GM12878 (cell line): ENCODE measurements at regions not wholly inside any gene's neighbourhood (a gene's known extent, or its start where the extent isn't known, plus 50 kb on each side); places are given as distances from the start of the nearest gene placed in this dataset.

Experiments
- ATAC-seq: fragments of 200-7000 bp; cut with Tn5 transposase; 3 replicates; pipeline ENCODE4 v1.9.1; 2020; ENCODE audit warnings: mild to moderate bottlenecking, moderate library complexity
- BruUV-seq: library from RNA; stranded (reverse); fragments of 400-500 nt; replicated peaks from 2 replicates; lab custom pipeline; 2021; lab: Mats Ljungman, UMichigan
- CTCF ChIA-PET: fragments of 300-600 bp; sonication (Branson Sonifier 250); formaldehyde crosslinking; extraction: SDS; loops from one replicate; lab custom pipeline; 2021; ENCODE audit warnings: inconsistent platforms; lab: Yijun Ruan, JAX
- POLR2A ChIA-PET: fragments of 350-600 bp; formaldehyde crosslinking; extraction: SDS; loops from one replicate; lab custom pipeline; 2021; ENCODE audit warnings: inconsistent platforms; lab: Charles Lee
- RAD21 ChIA-PET: fragments of 300-600 bp; sonication (Branson Sonifier 250); formaldehyde crosslinking; loops from one replicate; lab custom pipeline; 2023; ENCODE audit warnings: antibody characterized with exemption; ENCODE audit not compliant: unreplicated experiment; lab: Charles Lee
- SMC1A ChIA-PET: fragments of 300-600 bp; sonication (Branson Sonifier 250); formaldehyde crosslinking; loops from one replicate; lab custom pipeline; 2023; ENCODE audit not compliant: unreplicated experiment, uncharacterized antibody; lab: Charles Lee
- DNase-seq: peaks from one replicate; pipeline ENCODE4 v3.0.0-alpha.2; 2011; ENCODE audit warnings: low read depth, low spot score
- FAIRE-seq: peaks from 3 replicates; lab custom pipeline; 2011; peaks lifted over from hg19 to GRCh38; lab: Jason Lieb, UNC
- H2AFZ ChIP-seq: 2 replicates; pipeline ENCODE4 v1.6.0; 2011; ENCODE audit warnings: low read depth, low read length, control low read depth; ENCODE audit not compliant: control insufficient read depth
- H3K27ac ChIP-seq: 2 replicates; pipeline ENCODE4 v1.5.1; 2011; ENCODE audit warnings: control low read depth; ENCODE audit not compliant: control insufficient read depth, insufficient read depth
- H3K27me3 ChIP-seq, 2 experiments: replicated peaks in 1 of 2; 2 replicates each; pipeline versions ENCODE4 v1.6.0 to v1.6.1; 2011; ENCODE audit warnings: low read length in 1 of 2; ENCODE audit not compliant: control insufficient read depth in 2 of 2, insufficient read depth in 2 of 2
- H3K36me3 ChIP-seq, 2 experiments: 2 replicates each; pipeline ENCODE4 v1.5.1; 2011; ENCODE audit warnings: low read length in 1 of 2; ENCODE audit not compliant: control insufficient read depth in 2 of 2, insufficient read depth in 2 of 2
- H3K4me1 ChIP-seq: 2 replicates; pipeline ENCODE4 v1.6.1; 2011; ENCODE audit warnings: mild to moderate bottlenecking, low read length, moderate library complexity, mixed read lengths; ENCODE audit not compliant: control insufficient read depth, insufficient read depth
- H3K4me2 ChIP-seq: 2 replicates; pipeline ENCODE4 v1.6.0; 2011; ENCODE audit warnings: control low read depth; ENCODE audit not compliant: control insufficient read depth, insufficient read depth
- H3K4me3 ChIP-seq: fragments of 200-600 bp; sonication (generic); 2 replicates; pipeline ENCODE4 v1.5.1; 2016
- H3K79me2 ChIP-seq: 2 replicates; pipeline ENCODE4 v1.6.0; 2011; ENCODE audit warnings: low read length; ENCODE audit not compliant: control insufficient read depth, insufficient read depth
- H3K9ac ChIP-seq: 2 replicates; pipeline ENCODE4 v1.8.0; 2011; ENCODE audit warnings: low read length, control low read depth, mixed read lengths; ENCODE audit not compliant: control insufficient read depth, insufficient read depth
- H3K9me3 ChIP-seq: replicated peaks from 3 replicates; pipeline ENCODE4 v1.5.1; 2011; ENCODE audit warnings: mild to moderate bottlenecking, low read length; ENCODE audit not compliant: control insufficient read depth, insufficient read depth
- H4K20me1 ChIP-seq: 2 replicates; pipeline ENCODE4 v1.6.0; 2011; ENCODE audit not compliant: control insufficient read depth, insufficient read depth
- BCL11A ChIP-seq: IDR thresholded peaks from 2 replicates; pipeline ENCODE4 v1.6.1; 2011; ENCODE audit warnings: low read depth, low read length
- BHLHE40 ChIP-seq, 2 experiments: fragments of 450-650 bp in 1 of 2; IDR thresholded peaks; 2 replicates each; pipeline ENCODE4 v1.6.1; 2011 to 2017; ENCODE audit warnings: low read depth in 2 of 2, borderline replicate concordance in 1 of 2, improper control_type of control experiment in 1 of 2, low read length in 1 of 2, mild to moderate bottlenecking in 1 of 2
- CBFB ChIP-seq: IDR thresholded peaks from 2 replicates; pipeline ENCODE4 v1.6.1; 2016; ENCODE audit warnings: antibody characterized with exemption, low read depth
- CBX3 ChIP-seq: fragments of 200-600 bp; sonication (generic); IDR thresholded peaks from 2 replicates; pipeline ENCODE4 v1.6.1; 2016; ENCODE audit warnings: low read depth, borderline replicate concordance
- DPF2 ChIP-seq: fragments of 450-650 bp; IDR thresholded peaks from 2 replicates; pipeline ENCODE4 v1.6.1; 2017; ENCODE audit warnings: mild to moderate bottlenecking
- EED ChIP-seq: sonication (generic); IDR thresholded peaks from 2 replicates; pipeline ENCODE4 v1.6.1; 2016; ENCODE audit warnings: antibody characterized with exemption, low read depth
- FOXK2 ChIP-seq: fragments of 450-650 bp; IDR thresholded peaks from 2 replicates; pipeline ENCODE4 v1.6.1; 2017; ENCODE audit warnings: mild to moderate bottlenecking, moderate library complexity
- JUNB ChIP-seq: IDR thresholded peaks from 2 replicates; pipeline ENCODE4 v1.6.1; 2016; ENCODE audit warnings: antibody characterized with exemption, mild to moderate bottlenecking
- MXI1 ChIP-seq: fragments of 150-350 bp; IDR thresholded peaks from 2 replicates; pipeline ENCODE4 v1.6.1; 2011; ENCODE audit warnings: low read depth, mild to moderate bottlenecking, inconsistent platforms, low read length, improper control_type of control experiment
- PML ChIP-seq: IDR thresholded peaks from 2 replicates; pipeline ENCODE4 v1.6.1; 2012; ENCODE audit warnings: low read length, inconsistent platforms
- POLR2A ChIP-seq: IDR thresholded peaks from 2 replicates; pipeline ENCODE4 v1.6.1; 2011; ENCODE audit warnings: low read depth, mild to moderate bottlenecking, low read length
- POLR2AphosphoS2 ChIP-seq: IDR thresholded peaks from 2 replicates; pipeline ENCODE4 v1.6.1; 2011; ENCODE audit warnings: low read depth, mild to moderate bottlenecking, low read length, improper control_type of control experiment, moderate library complexity
- POLR2AphosphoS5 ChIP-seq: IDR thresholded peaks from 2 replicates; pipeline ENCODE4 v1.6.1; 2011; ENCODE audit warnings: mild to moderate bottlenecking, low read length, inconsistent platforms
- ZZZ3 ChIP-seq: IDR thresholded peaks from 2 replicates; pipeline ENCODE4 v1.6.1; 2011; ENCODE audit warnings: low read depth; ENCODE audit not compliant: control insufficient read depth, insufficient read length
- WGBS: methylation state at CpG from one replicate; pipeline ENCODE4 v1.1.6; 2016; ENCODE audit warnings: low lambda C conversion rate; ENCODE audit not compliant: insufficient replicate concordance, insufficient coverage; ENCODE audit errors: missing lambda C conversion rate; 5-methylcytosine and 5-hydroxymethylcytosine counted together
- in situ Hi-C: fragments of 300-500 bp; cut with MboI; formaldehyde crosslinking; loops from 9 replicates; pipeline ENCODE4 v1.14.3; 2018; ENCODE audit warnings: mixed read lengths
- intact Hi-C: fragments of 100-400 bp; cut with micrococcal nuclease; formaldehyde crosslinking; loops from one replicate; pipeline ENCODE4 v1.14.2; 2022; ENCODE audit not compliant: unreplicated experiment
- TF ChIP-seq, protein P1 (sequence below): fragments of 450-650 bp; IDR thresholded peaks from 2 replicates; pipeline ENCODE4 v1.6.1; 2016; ENCODE audit warnings: mild to moderate bottlenecking
- TF ChIP-seq, protein P2 (sequence below): IDR thresholded peaks from 2 replicates; pipeline ENCODE4 v1.6.1; 2011; ENCODE audit warnings: borderline replicate concordance, low read depth, mild to moderate bottlenecking, moderate library complexity, low read length; ENCODE audit not compliant: insufficient read depth, poor library complexity, severe bottlenecking
- TF ChIP-seq, protein P3 (sequence below): fragments of 450-650 bp; IDR thresholded peaks from 2 replicates; pipeline ENCODE4 v1.6.1; 2017; ENCODE audit warnings: mild to moderate bottlenecking, low read depth, inconsistent platforms; ENCODE audit not compliant: poor library complexity, severe bottlenecking

DNA sequence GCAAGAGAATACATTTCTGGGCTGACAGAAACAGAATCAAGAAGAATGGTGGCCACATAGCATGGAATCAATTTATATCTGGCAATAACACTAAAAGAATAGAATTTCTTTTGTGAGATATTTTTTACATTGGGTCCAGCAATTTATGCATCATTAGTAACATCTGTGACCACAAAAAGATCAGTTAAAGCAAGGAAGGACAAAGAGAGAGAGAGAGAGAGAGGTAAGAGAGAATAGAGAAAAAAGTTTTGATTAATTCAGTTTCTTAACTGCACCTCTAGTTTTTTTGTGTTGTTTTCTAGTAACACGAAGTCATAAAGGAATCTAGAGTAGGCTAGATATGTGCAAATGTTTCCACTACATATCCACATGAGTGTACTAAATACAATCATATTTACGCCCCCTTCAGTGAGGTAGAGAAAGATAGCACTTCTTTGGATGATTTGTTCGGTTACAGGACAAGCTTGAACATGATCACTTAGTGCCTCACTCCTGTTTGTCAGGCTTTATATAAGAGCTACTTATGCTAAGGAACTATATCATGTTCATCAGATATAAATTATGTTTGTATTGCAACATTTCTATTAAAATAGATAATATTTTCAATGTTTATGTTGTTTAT is 247.4 kb upstream of the COL3A1 start (continued):
- TF ChIP-seq, protein P1, sequence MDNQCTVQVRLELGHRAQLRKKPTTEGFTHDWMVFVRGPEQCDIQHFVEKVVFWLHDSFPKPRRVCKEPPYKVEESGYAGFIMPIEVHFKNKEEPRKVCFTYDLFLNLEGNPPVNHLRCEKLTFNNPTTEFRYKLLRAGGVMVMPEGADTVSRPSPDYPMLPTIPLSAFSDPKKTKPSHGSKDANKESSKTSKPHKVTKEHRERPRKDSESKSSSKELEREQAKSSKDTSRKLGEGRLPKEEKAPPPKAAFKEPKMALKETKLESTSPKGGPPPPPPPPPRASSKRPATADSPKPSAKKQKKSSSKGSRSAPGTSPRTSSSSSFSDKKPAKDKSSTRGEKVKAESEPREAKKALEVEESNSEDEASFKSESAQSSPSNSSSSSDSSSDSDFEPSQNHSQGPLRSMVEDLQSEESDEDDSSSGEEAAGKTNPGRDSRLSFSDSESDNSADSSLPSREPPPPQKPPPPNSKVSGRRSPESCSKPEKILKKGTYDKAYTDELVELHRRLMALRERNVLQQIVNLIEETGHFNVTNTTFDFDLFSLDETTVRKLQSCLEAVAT: no peak
- no peak for TF ChIP-seq POLR2AphosphoS5
- TF ChIP-seq, protein P2, sequence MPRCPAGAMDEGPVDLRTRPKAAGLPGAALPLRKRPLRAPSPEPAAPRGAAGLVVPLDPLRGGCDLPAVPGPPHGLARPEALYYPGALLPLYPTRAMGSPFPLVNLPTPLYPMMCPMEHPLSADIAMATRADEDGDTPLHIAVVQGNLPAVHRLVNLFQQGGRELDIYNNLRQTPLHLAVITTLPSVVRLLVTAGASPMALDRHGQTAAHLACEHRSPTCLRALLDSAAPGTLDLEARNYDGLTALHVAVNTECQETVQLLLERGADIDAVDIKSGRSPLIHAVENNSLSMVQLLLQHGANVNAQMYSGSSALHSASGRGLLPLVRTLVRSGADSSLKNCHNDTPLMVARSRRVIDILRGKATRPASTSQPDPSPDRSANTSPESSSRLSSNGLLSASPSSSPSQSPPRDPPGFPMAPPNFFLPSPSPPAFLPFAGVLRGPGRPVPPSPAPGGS: no peak
- TF ChIP-seq POLR2AphosphoS2: no peak
- no peak for TF ChIP-seq CBX3

DNA sequence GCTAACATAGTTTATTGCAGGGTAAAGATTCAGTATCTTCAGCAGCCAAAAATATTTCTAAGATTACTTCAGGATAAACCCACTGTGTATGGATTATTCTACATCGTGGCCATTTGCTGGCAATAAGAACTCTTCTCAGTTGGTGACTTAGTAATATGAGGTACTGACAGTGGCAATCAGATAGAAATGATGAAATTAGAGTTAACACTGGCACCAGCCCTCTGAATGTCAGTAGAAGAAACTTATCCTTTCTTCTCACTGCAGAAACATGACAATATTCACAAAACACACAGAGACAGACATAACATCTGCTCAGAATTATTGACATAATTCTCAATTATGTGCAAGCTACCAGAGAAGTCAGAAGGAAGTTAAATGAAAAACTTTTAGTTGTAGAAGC is 246.3 kb upstream of the COL3A1 start:
- H3K9me3 ChIP-seq: no peaks in the 10 kb centered on the region
- intact Hi-C loops: no loop called here
- no peaks in the 10 kb centered on the region for H3K27me3 ChIP-seq
- H3K4me1 ChIP-seq: no peaks in the 10 kb centered on the region
- ChIA-PET POLR2A (no interaction called here), SMC1A (no interaction called here), CTCF (interaction anchor here (1.1 kb wide), 1 partner anchor 20 kb away, joined by 3 read pairs; no protein-coding TSS in a partner anchor), RAD21 (no interaction called here)
- no peak for DNase-seq
- no peaks in the 10 kb centered on the region for H3K79me2 ChIP-seq
- H3K27ac ChIP-seq: no peak overlapping the region
- no peak overlapping the region for H3K9ac ChIP-seq
- in situ Hi-C loops: no loop called here
- H3K4me3 ChIP-seq: no peak overlapping the region
- no peak overlapping the region for H3K4me2 ChIP-seq
- H3K36me3 ChIP-seq: no peaks in the 10 kb centered on the region
- H2AFZ ChIP-seq: no peak overlapping the region
- H4K20me1 ChIP-seq: no peaks in the 10 kb centered on the region
- BruUV-seq: no TSS peak
- whole genome bisulfite sequencing: 0% methylated on average over 1 of the region's 1 CpG
- ATAC-seq: no peak
- FAIRE-seq: no peak
- TF ChIP-seq CBFB (no peak), FOXK2 (no peak), EED (no peak), MXI1 (no peak), CBX3 (no peak), BCL11A (no peak), DPF2 (no peak), ZZZ3 (no peak), POLR2A (no peak), JUNB (no peak), BHLHE40 (IDR thresholded peaks at IDR 0.05; ENCODE audit: borderline replicate concordance in 1 of 2, low read depth in 2 of 2, low read length in 1 of 2) (no peak), PML (no peak)
- TF ChIP-seq, protein P3, sequence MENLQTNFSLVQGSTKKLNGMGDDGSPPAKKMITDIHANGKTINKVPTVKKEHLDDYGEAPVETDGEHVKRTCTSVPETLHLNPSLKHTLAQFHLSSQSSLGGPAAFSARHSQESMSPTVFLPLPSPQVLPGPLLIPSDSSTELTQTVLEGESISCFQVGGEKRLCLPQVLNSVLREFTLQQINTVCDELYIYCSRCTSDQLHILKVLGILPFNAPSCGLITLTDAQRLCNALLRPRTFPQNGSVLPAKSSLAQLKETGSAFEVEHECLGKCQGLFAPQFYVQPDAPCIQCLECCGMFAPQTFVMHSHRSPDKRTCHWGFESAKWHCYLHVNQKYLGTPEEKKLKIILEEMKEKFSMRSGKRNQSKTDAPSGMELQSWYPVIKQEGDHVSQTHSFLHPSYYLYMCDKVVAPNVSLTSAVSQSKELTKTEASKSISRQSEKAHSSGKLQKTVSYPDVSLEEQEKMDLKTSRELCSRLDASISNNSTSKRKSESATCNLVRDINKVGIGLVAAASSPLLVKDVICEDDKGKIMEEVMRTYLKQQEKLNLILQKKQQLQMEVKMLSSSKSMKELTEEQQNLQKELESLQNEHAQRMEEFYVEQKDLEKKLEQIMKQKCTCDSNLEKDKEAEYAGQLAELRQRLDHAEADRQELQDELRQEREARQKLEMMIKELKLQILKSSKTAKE: no peak
